ENCODE measurements at regions not wholly inside any gene's neighbourhood (a gene's known extent, or its start where the extent isn't known, plus 50 kb on each side); places are given as distances from the start of the nearest gene placed in this dataset.
"Not testable (repeated sequence)": the region's sequence is repeated elsewhere in the genome, so short reads cannot be mapped to it uniquely, and the experiment has no call there.

DNA sequence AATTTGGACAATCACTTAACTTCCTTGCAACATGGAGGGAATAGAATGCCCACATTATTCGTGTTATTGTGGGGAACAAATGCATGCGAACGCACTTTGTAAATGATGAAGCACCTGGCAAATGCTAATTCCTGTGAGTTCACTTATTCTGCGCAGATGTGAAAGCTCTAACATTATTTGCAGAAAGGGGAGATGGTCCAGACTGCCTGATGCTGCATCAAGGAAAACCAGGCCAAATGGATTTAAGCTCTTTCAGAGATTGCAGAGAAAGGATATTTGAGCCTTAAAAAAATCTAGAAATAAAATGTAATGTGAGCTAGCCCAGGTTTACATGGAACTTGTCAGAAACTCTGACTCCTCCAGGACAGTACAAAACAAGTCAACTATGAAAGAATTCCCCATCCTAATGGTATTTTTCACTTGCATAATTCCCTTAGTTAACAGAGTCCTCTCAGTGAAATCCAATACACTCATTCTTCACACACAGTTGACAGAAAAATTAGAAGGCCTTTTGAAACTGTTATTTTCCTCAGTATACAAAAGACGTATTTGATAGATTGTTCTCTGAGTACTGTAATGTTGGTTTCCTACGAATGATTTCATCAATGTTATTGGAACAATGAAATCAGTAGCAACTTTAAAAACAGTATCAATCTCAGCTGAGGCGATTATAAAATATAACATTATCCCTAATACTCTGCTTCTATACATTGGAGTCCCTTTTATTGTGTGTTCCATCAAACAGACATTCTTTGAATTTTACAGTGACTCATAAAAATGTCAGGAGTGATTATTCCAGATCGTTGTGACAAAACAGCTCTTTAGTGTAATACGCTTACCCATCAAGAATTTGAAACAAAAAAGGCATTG is 136.3 kb upstream of the ANK3 start:
- no peak for DNase-seq
- intact Hi-C loops (cut with DNase I) = no loop called here

GRCh38 chr10:60524541-60524940 is 134.9 kb upstream of the ANK3 start:
- intact Hi-C loops (cut with DNase I) = no loop called here
- no peak for DNase-seq

DNA sequence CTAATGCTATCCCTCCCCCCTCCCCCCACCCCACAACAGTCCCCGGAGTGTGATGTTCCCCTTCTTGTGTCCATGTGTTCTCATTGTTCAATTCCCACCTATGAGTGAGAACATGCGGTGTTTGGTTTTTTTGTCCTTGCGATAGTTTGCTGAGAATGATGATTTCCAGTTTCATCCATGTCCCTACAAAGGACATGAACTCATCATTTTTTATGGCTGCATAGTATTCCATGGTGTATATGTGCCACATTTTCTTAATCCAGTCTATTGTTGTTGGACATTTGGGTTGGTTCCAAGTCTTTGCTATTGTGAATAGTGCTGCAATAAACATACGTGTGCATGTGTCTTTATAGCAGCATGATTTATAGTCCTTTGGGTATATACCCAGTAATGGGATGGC is 133.7 kb upstream of the ANK3 start:
- DNase-seq; intact Hi-C loops (cut with DNase I): not testable (repeated sequence)

- no peak for DNase-seq
- intact Hi-C loops (cut with DNase I) = no loop called here
Observed at GRCh38 chr10:60522617-60523016, 132.9 kb upstream of the ANK3 start.

DNA sequence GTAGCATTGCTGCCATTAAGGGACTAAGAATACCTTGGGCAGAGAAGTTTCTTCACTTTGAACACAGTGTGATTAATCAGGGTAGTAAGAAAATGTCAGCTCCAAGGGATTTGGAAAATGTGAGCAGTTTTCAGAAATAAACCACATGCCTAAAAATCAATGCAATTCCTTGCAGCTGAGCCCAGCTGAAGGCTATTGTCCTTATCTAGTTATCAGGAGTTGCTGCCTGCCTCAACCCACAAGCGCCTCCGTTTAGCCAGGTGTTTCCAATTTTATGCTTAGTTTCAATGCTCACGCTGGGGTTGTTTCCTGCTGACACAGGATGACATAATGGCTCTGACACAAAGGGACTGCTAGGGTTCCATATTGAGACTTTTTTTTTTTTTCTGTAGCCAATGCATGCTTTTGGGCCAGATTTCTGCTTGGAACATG is 132.3 kb upstream of the ANK3 start:
- DNase-seq = no peak
- intact Hi-C loops (cut with DNase I) = no loop called here

GRCh38 chr10:60518745-60519144 is 129.1 kb upstream of the ANK3 start:
- DNase-seq = no peak
- intact Hi-C loops (cut with DNase I) = no loop called here

GRCh38 chr10:60517805-60518204 is 128.1 kb upstream of the ANK3 start:
- intact Hi-C loops (cut with DNase I) = no loop called here
- DNase-seq = no peak

- DNase-seq = no peak
- intact Hi-C loops (cut with DNase I) = no loop called here
Observed at GRCh38 chr10:60513281-60513680, 123.6 kb upstream of the ANK3 start.

DNA sequence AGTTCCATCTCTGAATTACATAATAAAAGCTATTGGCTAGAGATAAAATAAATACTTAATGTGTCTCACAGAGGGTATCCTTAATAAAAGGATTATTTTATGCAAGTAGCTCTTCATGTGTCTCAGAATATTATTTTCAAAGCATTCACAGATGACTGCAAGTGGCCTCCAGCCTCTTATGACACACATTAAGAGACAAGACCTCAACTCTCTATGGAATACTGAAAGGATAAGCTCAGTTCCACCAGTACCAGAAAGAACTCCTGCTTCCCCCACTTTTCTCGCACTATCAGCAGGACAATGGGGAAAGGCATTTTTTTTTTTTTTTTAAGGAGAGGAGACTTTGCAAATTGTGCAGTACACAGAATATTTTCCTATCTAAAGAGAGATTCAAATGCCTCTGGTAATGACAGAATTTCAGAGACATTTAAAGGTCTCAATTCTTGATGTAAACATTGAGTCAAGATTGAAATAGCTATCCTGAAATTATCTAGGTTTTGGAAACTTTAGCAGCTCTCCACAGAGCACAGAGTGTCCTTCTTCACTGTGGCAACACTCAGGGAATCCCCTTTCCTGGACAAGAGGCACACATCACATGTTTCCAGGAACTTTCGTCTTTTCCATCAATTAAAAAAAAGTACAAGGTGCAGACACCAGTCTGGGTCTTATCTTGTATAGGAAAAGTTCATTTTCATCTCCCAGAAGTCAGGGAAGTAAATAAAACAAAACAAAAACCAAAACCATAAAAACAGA is 122.0 kb upstream of the ANK3 start:
- intact Hi-C loops (cut with DNase I) = no loop called here
- DNase-seq = no peak

- no peak for DNase-seq
- intact Hi-C loops (cut with DNase I) = no loop called here
Observed at GRCh38 chr10:60508831-60509230, 119.2 kb upstream of the ANK3 start.

GRCh38 chr10:60508037-60508436 is 118.4 kb upstream of the ANK3 start:
- DNase-seq = no peak
- intact Hi-C loops (cut with DNase I) = no loop called here

GRCh38 chr10:60502621-60503020 is 112.9 kb upstream of the ANK3 start:
- intact Hi-C loops (cut with DNase I) = no loop called here

GRCh38 chr10:60498985-60499384 is 109.3 kb upstream of the ANK3 start:
- intact Hi-C loops (cut with DNase I) = no loop called here
- no peak for DNase-seq

More at GRCh38 chr10:60502621-60503020, 112.9 kb upstream of the ANK3 start:
- no peak for DNase-seq

GRCh38 chr10:60497364-60497763 is 107.7 kb upstream of the ANK3 start:
- intact Hi-C loops (cut with DNase I) = no loop called here
- DNase-seq = no peak

DNA sequence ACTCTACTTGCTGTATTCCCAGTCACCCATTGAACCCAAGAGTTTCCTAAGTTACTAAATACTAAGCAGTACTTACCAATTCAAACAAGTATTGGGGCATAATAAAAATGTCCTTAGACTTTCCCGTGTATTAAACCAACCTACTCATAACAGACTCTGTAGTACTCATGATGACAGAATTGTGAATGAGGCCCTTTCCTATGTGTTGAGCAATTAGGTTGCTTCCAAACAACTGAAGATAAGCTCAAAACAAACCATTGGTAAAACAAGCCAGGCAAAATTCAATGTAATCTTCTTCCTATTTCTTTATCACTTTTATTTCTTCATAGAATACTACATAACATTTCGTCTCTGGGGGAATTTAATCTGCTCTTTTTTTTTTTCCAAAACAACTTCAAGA is 106.5 kb upstream of the ANK3 start:
- no peak for DNase-seq
- intact Hi-C loops (cut with DNase I) = no loop called here

GRCh38 chr10:60495338-60496055 is 105.8 kb upstream of the ANK3 start:
- no peak for DNase-seq

DNA sequence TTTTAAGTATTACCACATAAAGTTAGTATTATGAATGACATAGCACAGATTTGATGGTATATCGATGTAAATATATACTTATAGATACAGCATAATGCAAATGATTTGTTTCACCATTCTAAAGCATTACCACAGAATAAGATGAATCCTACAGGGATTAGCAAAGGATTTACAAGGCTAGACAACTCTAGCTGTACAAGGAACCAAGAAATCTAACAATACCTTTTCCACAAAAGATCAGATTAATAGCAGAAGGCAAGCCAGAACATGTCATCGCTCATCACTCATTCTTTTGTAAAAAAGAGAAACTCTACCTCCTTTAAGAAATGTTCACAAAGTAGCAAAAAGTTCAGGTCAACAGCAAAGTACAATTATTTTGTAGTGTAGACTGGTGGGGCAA is 105.1 kb upstream of the ANK3 start:
- no peak for DNase-seq
- intact Hi-C loops (cut with DNase I) = no loop called here

More at GRCh38 chr10:60495338-60496055, 105.8 kb upstream of the ANK3 start:
- intact Hi-C loops (cut with DNase I) = no loop called here

- DNase-seq = no peak
- intact Hi-C loops (cut with DNase I) = no loop called here
Observed at GRCh38 chr10:60491162-60491561, 101.5 kb upstream of the ANK3 start.

DNA sequence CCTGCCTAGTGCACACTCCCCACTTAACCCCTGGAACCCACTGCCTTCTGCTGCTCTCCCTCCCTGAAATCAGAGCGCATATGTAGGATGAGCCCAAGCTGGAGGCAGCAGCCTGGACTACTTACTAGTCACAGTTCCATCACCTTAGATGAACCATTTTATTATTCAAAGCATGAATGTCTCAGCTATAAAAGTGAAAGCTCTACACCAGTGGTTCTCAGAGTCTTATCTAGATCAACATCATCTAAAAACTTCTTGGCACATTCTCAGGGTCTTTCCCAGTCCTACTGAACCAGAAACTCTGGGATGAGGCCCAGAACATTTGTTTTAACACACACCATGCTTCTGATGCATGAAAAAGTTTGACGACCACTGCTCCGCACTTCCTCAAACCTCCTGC is 100.3 kb upstream of the ANK3 start:
- no peak for DNase-seq
- intact Hi-C loops (cut with DNase I) = no loop called here

DNA sequence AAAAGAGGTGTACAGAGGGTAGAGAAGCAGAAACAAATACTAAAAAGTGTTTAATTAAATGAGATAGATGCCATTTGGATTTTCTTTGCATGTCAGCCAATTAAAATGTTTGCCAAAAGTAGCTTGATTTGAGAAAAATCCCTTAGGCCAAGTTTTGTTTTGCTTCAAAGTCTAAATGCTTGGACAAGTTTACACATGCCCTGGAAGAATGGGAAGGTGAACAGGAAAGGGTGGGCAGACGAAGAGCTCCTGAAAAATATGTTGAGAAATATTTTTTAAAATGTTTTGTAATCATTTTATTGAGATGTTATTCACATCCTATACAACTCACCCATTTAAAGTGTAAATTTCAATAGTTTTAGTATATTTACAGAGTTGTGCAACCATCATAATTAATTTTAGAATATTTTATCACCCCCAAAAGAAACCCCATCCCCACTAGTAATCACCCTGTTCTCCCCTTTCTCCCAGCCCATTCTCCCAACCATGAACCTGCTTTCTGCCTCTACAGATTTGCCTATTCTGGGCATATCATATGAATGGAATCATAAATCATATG is 98.5 kb upstream of the ANK3 start:
- intact Hi-C loops (cut with DNase I) = loop anchor here (10.0 kb wide), 1 partner anchor 87 kb away; no protein-coding TSS in a partner anchor

DNA sequence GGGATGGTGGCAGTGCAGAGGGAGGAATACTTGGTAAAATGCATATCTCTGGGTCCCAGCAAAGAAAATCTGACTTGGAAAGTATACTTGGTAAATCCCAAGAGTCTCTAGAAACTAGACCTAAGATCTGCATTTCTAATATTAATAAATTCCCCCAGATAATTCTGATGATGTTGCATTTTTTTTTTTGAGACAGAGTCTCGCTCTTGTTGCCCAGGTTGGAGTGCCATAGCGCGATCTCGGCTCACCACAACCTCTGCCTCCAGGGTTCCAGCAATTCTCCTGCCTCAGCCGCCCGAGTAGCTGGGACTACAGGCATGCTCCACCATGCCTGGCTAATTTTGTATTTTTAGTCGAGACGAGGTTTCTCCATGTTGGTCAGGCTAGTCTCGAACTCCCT is 97.9 kb upstream of the ANK3 start:
- peak in 1 of 10 donors; percentile 61 for DNase-seq
- intact Hi-C loops (cut with DNase I) = loop anchor here (10.0 kb wide), 1 partner anchor 87 kb away; no protein-coding TSS in a partner anchor

More for the DNA sequence above, 98.5 kb upstream of the ANK3 start:
- no peak for DNase-seq

Data from posterior cingulate gyrus (tissue), 11 donors.